ENCODE measurements at regions not wholly inside any gene's neighbourhood (a gene's known extent, or its start where the extent isn't known, plus 50 kb on each side); places are given as distances from the start of the nearest gene placed in this dataset.

DNA sequence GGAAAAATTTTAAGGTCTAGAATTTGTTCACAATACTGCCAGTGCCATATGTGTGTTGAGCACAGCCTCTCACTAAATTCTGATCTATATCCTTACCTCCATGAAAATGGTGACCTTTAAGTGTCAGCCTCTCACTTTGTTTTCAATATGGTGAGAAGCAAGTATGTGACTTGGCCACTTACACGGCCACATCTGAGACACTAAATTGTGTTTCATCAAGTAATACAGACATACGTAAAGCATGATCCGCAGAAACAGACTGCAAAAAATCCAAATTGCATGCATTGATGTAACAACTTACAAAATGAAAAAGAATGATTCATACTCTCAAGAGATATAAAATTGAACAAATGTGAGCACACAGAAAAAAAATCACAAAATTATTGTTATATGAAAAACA is 55.2 kb upstream of the UGP2 start:
- ChIA-PET POLR2A (no interaction called here), CTCF (no interaction called here)

DNA sequence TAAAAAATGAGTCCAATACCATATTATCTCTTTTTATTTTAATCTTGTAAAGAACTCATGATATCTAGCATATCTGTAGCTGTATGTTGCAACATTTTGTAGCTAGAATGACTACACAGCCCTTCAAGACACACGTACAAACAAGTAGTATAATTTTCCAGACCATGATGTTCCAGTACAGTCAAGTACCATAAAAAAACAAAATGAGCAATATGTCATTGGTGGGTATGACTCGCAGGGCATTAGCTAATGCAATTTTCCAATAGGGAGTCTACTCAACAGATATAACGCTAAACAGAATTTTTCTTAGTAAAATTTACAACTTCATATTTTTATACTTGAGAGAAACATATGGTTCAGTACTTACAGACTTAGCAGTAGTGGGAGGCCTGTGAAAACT is 53.6 kb upstream of the UGP2 start:
- TF ChIP-seq HDGF (IDR thresholded peaks at IDR 0.05; ENCODE audit: borderline replicate concordance): no peak
- TF ChIP-seq FOXK2 (IDR thresholded peaks at IDR 0.05): no peak
- TF ChIP-seq ARNT (IDR thresholded peaks at IDR 0.05): no peak
- no peak for TF ChIP-seq ZNF384 (IDR thresholded peaks at IDR 0.05)
- TF ChIP-seq FOXM1 (IDR thresholded peaks at IDR 0.05; ENCODE audit: borderline replicate concordance): no peak
- TF ChIP-seq LEF1 (IDR thresholded peaks at IDR 0.05; ENCODE audit: borderline replicate concordance): no peak
- TF ChIP-seq NFRKB (IDR thresholded peaks at IDR 0.05): no peak
- no peak for TF ChIP-seq FOXA1 (IDR thresholded peaks at IDR 0.05)
- TF ChIP-seq ELF4 (IDR thresholded peaks at IDR 0.05): no peak
- no peak for TF ChIP-seq BHLHE40 (IDR thresholded peaks at IDR 0.05; ENCODE audit: borderline replicate concordance)
- TF ChIP-seq SP1 (IDR thresholded peaks at IDR 0.05): no peak
- TF ChIP-seq SUZ12 (IDR thresholded peaks at IDR 0.05): no peak
- TF ChIP-seq TARDBP (IDR thresholded peaks at IDR 0.05): no peak
- CTCF ChIA-PET: no interaction called here
- no peak for DNase-seq (ENCODE audit: extremely low spot score)
- POLR2A ChIA-PET: interaction anchor here (0.6 kb wide), 1 partner anchor 69 kb away, joined by 3 read pairs; no protein-coding TSS in a partner anchor

More for the DNA sequence above, 55.2 kb upstream of the UGP2 start:
- DNase-seq (ENCODE audit: extremely low spot score): no peak
- TF ChIP-seq ELF4 (IDR thresholded peaks at IDR 0.05) (no peak), ARNT (IDR thresholded peaks at IDR 0.05) (no peak), BHLHE40 (IDR thresholded peaks at IDR 0.05; ENCODE audit: borderline replicate concordance) (no peak), FOXM1 (IDR thresholded peaks at IDR 0.05; ENCODE audit: borderline replicate concordance) (no peak), FOXA1 (IDR thresholded peaks at IDR 0.05) (no peak), CTBP1 (IDR thresholded peaks at IDR 0.05; ENCODE audit: borderline replicate concordance) (no peak), ZNF384 (IDR thresholded peaks at IDR 0.05) (no peak), TARDBP (IDR thresholded peaks at IDR 0.05) (no peak), LEF1 (IDR thresholded peaks at IDR 0.05; ENCODE audit: borderline replicate concordance) (no peak), NFRKB (IDR thresholded peaks at IDR 0.05) (no peak), HDGF (IDR thresholded peaks at IDR 0.05; ENCODE audit: borderline replicate concordance) (no peak), SUZ12 (IDR thresholded peaks at IDR 0.05) (no peak), SP1 (IDR thresholded peaks at IDR 0.05) (no peak), FOXK2 (IDR thresholded peaks at IDR 0.05) (no peak), L3MBTL2 (conservative IDR thresholded peaks at IDR 0.05) (no peak)
- TF ChIP-seq, protein P1, sequence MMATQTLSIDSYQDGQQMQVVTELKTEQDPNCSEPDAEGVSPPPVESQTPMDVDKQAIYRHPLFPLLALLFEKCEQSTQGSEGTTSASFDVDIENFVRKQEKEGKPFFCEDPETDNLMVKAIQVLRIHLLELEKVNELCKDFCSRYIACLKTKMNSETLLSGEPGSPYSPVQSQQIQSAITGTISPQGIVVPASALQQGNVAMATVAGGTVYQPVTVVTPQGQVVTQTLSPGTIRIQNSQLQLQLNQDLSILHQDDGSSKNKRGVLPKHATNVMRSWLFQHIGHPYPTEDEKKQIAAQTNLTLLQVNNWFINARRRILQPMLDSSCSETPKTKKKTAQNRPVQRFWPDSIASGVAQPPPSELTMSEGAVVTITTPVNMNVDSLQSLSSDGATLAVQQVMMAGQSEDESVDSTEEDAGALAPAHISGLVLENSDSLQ (IDR thresholded peaks at IDR 0.05): no peak

DNA sequence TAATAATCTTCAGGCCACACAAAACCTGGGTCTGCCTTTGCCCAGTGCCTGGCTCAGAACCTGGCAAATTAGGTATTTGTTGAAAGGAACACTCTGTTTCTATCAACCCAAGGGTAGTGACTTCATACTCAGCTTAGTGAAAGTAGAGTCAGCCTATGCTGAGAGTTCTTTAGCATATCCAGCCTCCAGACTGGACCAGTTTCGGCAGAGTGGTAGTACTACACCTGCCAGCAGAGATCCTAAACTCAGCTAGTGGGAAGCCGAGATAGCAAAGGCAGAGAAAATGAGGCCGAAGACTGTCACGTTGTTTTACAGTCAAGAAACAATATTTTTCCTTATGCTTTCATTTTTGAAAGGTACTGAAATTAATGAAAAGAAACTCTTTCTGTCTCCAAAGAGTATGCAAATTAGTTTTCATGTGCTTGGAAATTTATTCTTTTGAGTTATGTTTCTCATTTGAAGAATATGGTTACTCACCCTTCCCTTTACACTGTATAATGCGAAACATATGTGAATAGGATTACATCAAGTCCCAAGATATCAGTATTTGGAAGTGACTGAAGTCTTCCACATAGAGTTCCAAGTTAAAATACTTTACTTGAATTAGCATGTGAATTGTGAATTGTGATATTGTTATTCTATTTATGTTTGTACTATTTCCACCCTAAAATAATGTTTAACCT is 52.2 kb upstream of the UGP2 start:
- TF ChIP-seq FOXA1 (IDR thresholded peaks at IDR 0.05): no peak
- TF ChIP-seq ZNF384 (IDR thresholded peaks at IDR 0.05): no peak
- TF ChIP-seq L3MBTL2 (conservative IDR thresholded peaks at IDR 0.05): no peak
- TF ChIP-seq SUZ12 (IDR thresholded peaks at IDR 0.05): no peak
- no peak for TF ChIP-seq ARNT (IDR thresholded peaks at IDR 0.05)
- no peak for TF ChIP-seq ELF4 (IDR thresholded peaks at IDR 0.05)
- TF ChIP-seq NFRKB (IDR thresholded peaks at IDR 0.05): no peak
- TF ChIP-seq LEF1 (IDR thresholded peaks at IDR 0.05; ENCODE audit: borderline replicate concordance): no peak
- TF ChIP-seq FOXK2 (IDR thresholded peaks at IDR 0.05): no peak
- TF ChIP-seq HDGF (IDR thresholded peaks at IDR 0.05; ENCODE audit: borderline replicate concordance): no peak
- no peak for TF ChIP-seq BHLHE40 (IDR thresholded peaks at IDR 0.05; ENCODE audit: borderline replicate concordance)
- no peak for TF ChIP-seq FOXM1 (IDR thresholded peaks at IDR 0.05; ENCODE audit: borderline replicate concordance)
- no peak for TF ChIP-seq CTBP1 (IDR thresholded peaks at IDR 0.05; ENCODE audit: borderline replicate concordance)
- TF ChIP-seq SP1 (IDR thresholded peaks at IDR 0.05): no peak
- TF ChIP-seq TARDBP (IDR thresholded peaks at IDR 0.05): no peak
- TF ChIP-seq, protein P1 (IDR thresholded peaks at IDR 0.05): no peak
- CTCF ChIA-PET: no interaction called here
- DNase-seq (ENCODE audit: extremely low spot score): no peak
- POLR2A ChIA-PET: no interaction called here

DNA sequence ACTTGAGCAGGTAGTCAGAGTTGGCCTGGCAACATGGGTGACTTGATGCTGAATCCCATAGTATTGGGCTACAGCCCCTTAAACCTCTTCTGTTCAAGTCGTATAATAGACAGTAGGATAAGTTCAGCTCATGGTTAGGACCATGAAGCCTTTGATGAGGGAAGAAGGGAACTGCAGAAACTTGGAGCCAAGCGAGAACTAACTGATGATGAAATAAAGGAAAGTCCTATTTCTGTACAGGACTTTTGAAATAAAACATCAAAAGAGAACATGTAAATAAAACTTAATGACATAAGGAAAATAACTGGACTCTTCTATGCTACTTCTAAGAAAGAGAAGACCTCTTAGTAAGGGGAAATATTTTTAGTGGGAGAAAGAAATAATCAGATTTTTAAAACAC is 51.2 kb upstream of the UGP2 start:
- no peak for TF ChIP-seq SUZ12 (IDR thresholded peaks at IDR 0.05)
- no peak for TF ChIP-seq LEF1 (IDR thresholded peaks at IDR 0.05; ENCODE audit: borderline replicate concordance)
- TF ChIP-seq, protein P1 (IDR thresholded peaks at IDR 0.05): no peak
- no peak for TF ChIP-seq SP1 (IDR thresholded peaks at IDR 0.05)
- no peak for TF ChIP-seq FOXK2 (IDR thresholded peaks at IDR 0.05)
- TF ChIP-seq L3MBTL2 (conservative IDR thresholded peaks at IDR 0.05): no peak
- TF ChIP-seq HDGF (IDR thresholded peaks at IDR 0.05; ENCODE audit: borderline replicate concordance): no peak
- no peak for TF ChIP-seq FOXA1 (IDR thresholded peaks at IDR 0.05)
- TF ChIP-seq NFRKB (IDR thresholded peaks at IDR 0.05): no peak
- no peak for TF ChIP-seq ZNF384 (IDR thresholded peaks at IDR 0.05)
- TF ChIP-seq TARDBP (IDR thresholded peaks at IDR 0.05): no peak
- TF ChIP-seq BHLHE40 (IDR thresholded peaks at IDR 0.05; ENCODE audit: borderline replicate concordance): no peak
- TF ChIP-seq CTBP1 (IDR thresholded peaks at IDR 0.05; ENCODE audit: borderline replicate concordance): no peak
- POLR2A ChIA-PET: no interaction called here
- no peak for DNase-seq (ENCODE audit: extremely low spot score)
- CTCF ChIA-PET: no interaction called here

DNA sequence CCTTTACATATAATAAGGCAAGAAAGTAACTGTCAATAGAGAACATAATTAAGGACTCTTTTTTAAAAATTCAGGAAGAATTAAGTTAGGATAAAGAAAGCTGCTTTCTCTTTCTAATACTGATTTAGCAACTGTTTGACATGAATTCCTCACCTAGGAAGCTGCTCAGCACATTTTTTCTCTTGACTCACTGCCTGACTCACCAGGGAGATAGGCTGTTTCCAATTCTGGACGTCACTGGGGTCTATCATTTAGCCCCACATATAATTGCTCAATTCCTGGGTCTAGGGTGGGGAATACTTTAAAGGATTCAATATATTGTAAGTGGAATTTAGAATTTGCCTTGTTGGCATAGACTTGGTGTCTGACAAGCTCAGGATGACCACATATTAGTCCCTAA is 50.8 kb upstream of the UGP2 start:
- CTCF ChIA-PET: no interaction called here
- DNase-seq (ENCODE audit: extremely low spot score): no peak
- TF ChIP-seq LEF1 (IDR thresholded peaks at IDR 0.05; ENCODE audit: borderline replicate concordance) (no peak), TARDBP (IDR thresholded peaks at IDR 0.05) (no peak), SUZ12 (IDR thresholded peaks at IDR 0.05) (no peak), HDGF (IDR thresholded peaks at IDR 0.05; ENCODE audit: borderline replicate concordance) (no peak), FOXA1 (IDR thresholded peaks at IDR 0.05) (no peak), CTBP1 (IDR thresholded peaks at IDR 0.05; ENCODE audit: borderline replicate concordance) (no peak), L3MBTL2 (conservative IDR thresholded peaks at IDR 0.05) (no peak), ARNT (IDR thresholded peaks at IDR 0.05) (no peak), NFRKB (IDR thresholded peaks at IDR 0.05) (no peak), ELF4 (IDR thresholded peaks at IDR 0.05) (no peak), BHLHE40 (IDR thresholded peaks at IDR 0.05; ENCODE audit: borderline replicate concordance) (no peak), FOXK2 (IDR thresholded peaks at IDR 0.05) (no peak), ZNF384 (IDR thresholded peaks at IDR 0.05) (no peak)
- TF ChIP-seq, protein P1 (IDR thresholded peaks at IDR 0.05): no peak
- POLR2A ChIA-PET: no interaction called here
